ENCODE measurements at regions not wholly inside any gene's neighbourhood (a gene's known extent, or its start where the extent isn't known, plus 50 kb on each side); places are given as distances from the start of the nearest gene placed in this dataset.

- Histone ChIP-seq H3K4me3 (replicated peaks in 1 of 3; ENCODE audit: insufficient read depth in 1 of 3, low read depth in 2 of 3, low read length in 3 of 3) (no peak overlapping the region), H3K27ac (ENCODE audit: extremely low read length, insufficient read depth, low read length) (no peak overlapping the region), H3K79me2 (ENCODE audit: insufficient read depth, low read length) (no peaks in the 10 kb centered on the region), H3K4me2 (ENCODE audit: low read depth, low read length) (no peak overlapping the region), H3K27me3 (ENCODE audit: control insufficient read depth in 1 of 2, insufficient read depth in 2 of 2, low read length in 2 of 2) (no peaks in the 10 kb centered on the region), H3K36me3 (replicated peaks in 1 of 2; ENCODE audit: control insufficient read depth in 1 of 2, insufficient read depth in 2 of 2, low read length in 2 of 2) (no peaks in the 10 kb centered on the region), H3K9ac (ENCODE audit: insufficient read depth, low read depth, low read length) (no peak overlapping the region), H3K9me3 (ENCODE audit: low read length) (no peaks in the 10 kb centered on the region), H3K4me1 (ENCODE audit: insufficient read depth, low read length) (no peaks in the 10 kb centered on the region), H4K20me1 (ENCODE audit: insufficient read depth, low read length) (no peaks in the 10 kb centered on the region), H2AFZ (ENCODE audit: low read length) (no peak overlapping the region)
- CTCF ChIA-PET (ENCODE audit: low intra/inter-chr PET ratio, low total read pairs), result no interaction called here
- ATAC-seq (no peak), DNase-seq (ENCODE audit: low spot score) (no peak), FAIRE-seq (no peak)
- POLR2A ChIA-PET, result no interaction called here
- in situ Hi-C loops (cut with HindIII; ENCODE audit: extremely low pct_ligation_motif_present, low pct_unique_long_range_greater_than_20kb) (no loop called here), intact Hi-C loops (cut with micrococcal nuclease; ENCODE audit: unreplicated experiment) (no loop called here)
- WGBS (ENCODE audit: low lambda C conversion rate), result 0% methylated on average over 1 of the region's 1 CpG
- TF ChIP-seq GABPB1 (CRISPR knock-in tag; IDR thresholded peaks at IDR 0.05) (no peak), GPN1 (CRISPR knock-in tag; IDR thresholded peaks at IDR 0.05; ENCODE audit: borderline replicate concordance) (no peak), ATRX (CRISPR knock-in tag; IDR thresholded peaks at IDR 0.05; ENCODE audit: borderline replicate concordance) (no peak), ZEB1 (IDR thresholded peaks at IDR 0.05; ENCODE audit: insufficient replicate concordance, low read depth) (no peak), SP5 (CRISPR knock-in tag; IDR thresholded peaks at IDR 0.05; ENCODE audit: borderline replicate concordance, low read depth) (no peak), HNRNPLL (IDR thresholded peaks at IDR 0.05; ENCODE audit: low read depth, low read length, poor library complexity, severe bottlenecking) (no peak), ZNF430 (CRISPR knock-in tag; IDR thresholded peaks at IDR 0.05) (no peak), CHCHD3 (CRISPR knock-in tag; IDR thresholded peaks at IDR 0.05) (no peak), DNMT3B (CRISPR knock-in tag; conservative IDR thresholded peaks at IDR 0.05) (no peak), GATAD2A (CRISPR knock-in tag; IDR thresholded peaks at IDR 0.05) (no peak), ZNF263 (CRISPR knock-in tag; IDR thresholded peaks at IDR 0.05) (no peak), ZNF234 (CRISPR knock-in tag; conservative IDR thresholded peaks at IDR 0.05) (no peak)
- TF ChIP-seq, protein P1, sequence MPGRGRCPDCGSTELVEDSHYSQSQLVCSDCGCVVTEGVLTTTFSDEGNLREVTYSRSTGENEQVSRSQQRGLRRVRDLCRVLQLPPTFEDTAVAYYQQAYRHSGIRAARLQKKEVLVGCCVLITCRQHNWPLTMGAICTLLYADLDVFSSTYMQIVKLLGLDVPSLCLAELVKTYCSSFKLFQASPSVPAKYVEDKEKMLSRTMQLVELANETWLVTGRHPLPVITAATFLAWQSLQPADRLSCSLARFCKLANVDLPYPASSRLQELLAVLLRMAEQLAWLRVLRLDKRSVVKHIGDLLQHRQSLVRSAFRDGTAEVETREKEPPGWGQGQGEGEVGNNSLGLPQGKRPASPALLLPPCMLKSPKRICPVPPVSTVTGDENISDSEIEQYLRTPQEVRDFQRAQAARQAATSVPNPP (CRISPR knock-in tag; IDR thresholded peaks at IDR 0.05), result no peak
- TF ChIP-seq, protein P2, sequence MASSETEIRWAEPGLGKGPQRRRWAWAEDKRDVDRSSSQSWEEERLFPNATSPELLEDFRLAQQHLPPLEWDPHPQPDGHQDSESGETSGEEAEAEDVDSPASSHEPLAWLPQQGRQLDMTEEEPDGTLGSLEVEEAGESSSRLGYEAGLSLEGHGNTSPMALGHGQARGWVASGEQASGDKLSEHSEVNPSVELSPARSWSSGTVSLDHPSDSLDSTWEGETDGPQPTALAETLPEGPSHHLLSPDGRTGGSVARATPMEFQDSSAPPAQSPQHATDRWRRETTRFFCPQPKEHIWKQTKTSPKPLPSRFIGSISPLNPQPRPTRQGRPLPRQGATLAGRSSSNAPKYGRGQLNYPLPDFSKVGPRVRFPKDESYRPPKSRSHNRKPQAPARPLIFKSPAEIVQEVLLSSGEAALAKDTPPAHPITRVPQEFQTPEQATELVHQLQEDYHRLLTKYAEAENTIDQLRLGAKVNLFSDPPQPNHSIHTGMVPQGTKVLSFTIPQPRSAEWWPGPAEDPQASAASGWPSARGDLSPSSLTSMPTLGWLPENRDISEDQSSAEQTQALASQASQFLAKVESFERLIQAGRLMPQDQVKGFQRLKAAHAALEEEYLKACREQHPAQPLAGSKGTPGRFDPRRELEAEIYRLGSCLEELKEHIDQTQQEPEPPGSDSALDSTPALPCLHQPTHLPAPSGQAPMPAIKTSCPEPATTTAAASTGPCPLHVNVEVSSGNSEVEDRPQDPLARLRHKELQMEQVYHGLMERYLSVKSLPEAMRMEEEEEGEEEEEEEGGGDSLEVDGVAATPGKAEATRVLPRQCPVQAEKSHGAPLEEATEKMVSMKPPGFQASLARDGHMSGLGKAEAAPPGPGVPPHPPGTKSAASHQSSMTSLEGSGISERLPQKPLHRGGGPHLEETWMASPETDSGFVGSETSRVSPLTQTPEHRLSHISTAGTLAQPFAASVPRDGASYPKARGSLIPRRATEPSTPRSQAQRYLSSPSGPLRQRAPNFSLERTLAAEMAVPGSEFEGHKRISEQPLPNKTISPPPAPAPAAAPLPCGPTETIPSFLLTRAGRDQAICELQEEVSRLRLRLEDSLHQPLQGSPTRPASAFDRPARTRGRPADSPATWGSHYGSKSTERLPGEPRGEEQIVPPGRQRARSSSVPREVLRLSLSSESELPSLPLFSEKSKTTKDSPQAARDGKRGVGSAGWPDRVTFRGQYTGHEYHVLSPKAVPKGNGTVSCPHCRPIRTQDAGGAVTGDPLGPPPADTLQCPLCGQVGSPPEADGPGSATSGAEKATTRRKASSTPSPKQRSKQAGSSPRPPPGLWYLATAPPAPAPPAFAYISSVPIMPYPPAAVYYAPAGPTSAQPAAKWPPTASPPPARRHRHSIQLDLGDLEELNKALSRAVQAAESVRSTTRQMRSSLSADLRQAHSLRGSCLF (CRISPR knock-in tag; IDR thresholded peaks at IDR 0.05; ENCODE audit: borderline replicate concordance), result no peak
- BruUV-seq (replicated peaks), result no TSS peak
These were observed 216.4 kb downstream of the CDH10 start for GRCh38 chr5:24428345-24428744.

Measured in HepG2 (cell line).